MCF 10A (cell line): ENCODE measurements at regions not wholly inside any gene's neighbourhood (a gene's known extent, or its start where the extent isn't known, plus 50 kb on each side); places are given as distances from the start of the nearest gene placed in this dataset.

Source experiments
- BruUV-seq: library from RNA; stranded (reverse); fragments of 400-500 nt; replicated peaks from 2 replicates; lab custom pipeline; 2021; lab: Mats Ljungman, UMichigan
- CTCF ChIA-PET: fragments of 300-600 bp; sonication (Branson Sonifier 250); formaldehyde crosslinking; extraction: SDS; loops from one replicate; lab custom pipeline; 2021; ENCODE audit warnings: antibody characterized with exemption, inconsistent platforms; lab: Yijun Ruan, JAX
- POLR2A ChIA-PET: fragments of 300-600, 350-650 bp; sonication (Branson Sonifier 250); formaldehyde crosslinking; extraction: SDS; loops from one replicate; lab custom pipeline; 2020; ENCODE audit warnings: antibody characterized with exemption, inconsistent platforms; lab: Yijun Ruan, JAX
- DNase-seq: peaks from one replicate; pipeline ENCODE4 v3.0.0-alpha.2; 2018; ENCODE audit not compliant: unreplicated experiment
- H3K27ac Mint-ChIP-seq: one replicate; pipeline ENCODE4 v1.8.0; 2022; ENCODE audit warnings: mild to moderate bottlenecking, low read depth, mixed read lengths; ENCODE audit not compliant: unreplicated experiment
- H3K27me3 Mint-ChIP-seq: one replicate; pipeline ENCODE4 v1.8.0; 2022; ENCODE audit warnings: mixed read lengths; ENCODE audit not compliant: insufficient read depth, unreplicated experiment
- H3K36me3 Mint-ChIP-seq: one replicate; pipeline ENCODE4 v1.8.0; 2022; ENCODE audit warnings: mild to moderate bottlenecking, moderate library complexity, mixed read lengths; ENCODE audit not compliant: insufficient read depth, unreplicated experiment
- H3K4me1 Mint-ChIP-seq: one replicate; pipeline ENCODE4 v1.8.0; 2022; ENCODE audit warnings: mixed read lengths; ENCODE audit not compliant: insufficient read depth, unreplicated experiment
- H3K4me3 Mint-ChIP-seq: one replicate; pipeline ENCODE4 v1.8.0; 2022; ENCODE audit warnings: mild to moderate bottlenecking, moderate library complexity, mixed read lengths; ENCODE audit not compliant: unreplicated experiment
- H3K9me3 Mint-ChIP-seq: one replicate; pipeline ENCODE4 v1.8.0; 2022; ENCODE audit warnings: mixed read lengths; ENCODE audit not compliant: unreplicated experiment
- CTCF ChIP-seq: fragments of 200-600 bp; IDR thresholded peaks from one replicate; pipeline ENCODE4 v1.8.0; 2022; ENCODE audit warnings: antibody characterized with exemption, mild to moderate bottlenecking; ENCODE audit not compliant: unreplicated experiment
- intact Hi-C: fragments of 100-400 bp; cut with micrococcal nuclease; formaldehyde crosslinking; loops from 2 replicates; pipeline ENCODE4 v1.14.1; 2022

GRCh38 chr5:89047571-89047970 lies 164.6 kb upstream of the MEF2C start:
- POLR2A ChIA-PET: interaction anchor here (0.6 kb wide), 1 partner anchor 1101 kb away, joined by 3 read pairs; no protein-coding TSS in a partner anchor
- TF ChIP-seq CTCF: no peak
- H3K27ac Mint-ChIP-seq: no peak overlapping the region
- intact Hi-C loops: no loop called here
- BruUV-seq: no TSS peak
- H3K27me3 Mint-ChIP-seq: no peaks in the 10 kb centered on the region
- peaks cover 9% of the 10 kb centered on the region for H3K9me3 Mint-ChIP-seq
- no peak overlapping the region for H3K4me3 Mint-ChIP-seq
- H3K4me1 Mint-ChIP-seq: no peaks in the 10 kb centered on the region
- CTCF ChIA-PET: interaction anchor here (0.6 kb wide), 2 partner anchors 319 to 1249 kb away, joined by 3 read pairs; no protein-coding TSS in a partner anchor
- no peak for DNase-seq
- no peaks in the 10 kb centered on the region for H3K36me3 Mint-ChIP-seq

- BruUV-seq: no TSS peak
- H3K27ac Mint-ChIP-seq: no peak overlapping the region
- no peaks in the 10 kb centered on the region for H3K4me1 Mint-ChIP-seq
- H3K4me3 Mint-ChIP-seq: no peak overlapping the region
- H3K9me3 Mint-ChIP-seq: peaks cover 1% of the 10 kb centered on the region
- intact Hi-C loops: no loop called here
- peaks cover 20% of the 10 kb centered on the region for H3K27me3 Mint-ChIP-seq
- ChIA-PET CTCF (no interaction called here), POLR2A (no interaction called here)
- DNase-seq: no peak
- no peak for TF ChIP-seq CTCF
- H3K36me3 Mint-ChIP-seq: no peaks in the 10 kb centered on the region
Observed at GRCh38 chr5:89045216-89045615, 162.2 kb upstream of the MEF2C start.

- intact Hi-C loops: no loop called here
- TF ChIP-seq CTCF: no peak
- H3K36me3 Mint-ChIP-seq: no peaks in the 10 kb centered on the region
- ChIA-PET POLR2A (no interaction called here), CTCF (interaction anchor here (0.7 kb wide), 1 partner anchor 54 kb away, joined by 3 read pairs; no protein-coding TSS in a partner anchor)
- H3K4me1 Mint-ChIP-seq: no peaks in the 10 kb centered on the region
- H3K4me3 Mint-ChIP-seq: no peak overlapping the region
- no TSS peak for BruUV-seq
- no peaks in the 10 kb centered on the region for H3K9me3 Mint-ChIP-seq
- H3K27ac Mint-ChIP-seq: no peak overlapping the region
- H3K27me3 Mint-ChIP-seq: peaks cover 21% of the 10 kb centered on the region
- no peak for DNase-seq
Observed at GRCh38 chr5:89044674-89045200, 161.8 kb upstream of the MEF2C start.

GRCh38 chr5:89043676-89044075 lies 160.7 kb upstream of the MEF2C start:
- intact Hi-C loops: no loop called here
- Mint-ChIP-seq H3K4me1 (no peaks in the 10 kb centered on the region), H3K27me3 (peaks cover 21% of the 10 kb centered on the region), H3K4me3 (no peak overlapping the region), H3K27ac (no peak overlapping the region), H3K36me3 (no peaks in the 10 kb centered on the region), H3K9me3 (peaks cover 2% of the 10 kb centered on the region)
- ChIA-PET POLR2A (no interaction called here), CTCF (interaction anchor here (0.8 kb wide), 1 partner anchor 1218 kb away, joined by 4 read pairs; no protein-coding TSS in a partner anchor)
- BruUV-seq: no TSS peak
- no peak for DNase-seq
- TF ChIP-seq CTCF: no peak
